Stimulated activated CD4-positive, alpha-beta T cell treated with anti-CD3 and anti-CD28 coated beads, Interleukin-1b, Interleukin-23, amount 100 ng/mL, for 24 hours (primary cell): ENCODE measurements at regions not wholly inside any gene's neighbourhood (a gene's known extent, or its start where the extent isn't known, plus 50 kb on each side); places are given as distances from the start of the nearest gene placed in this dataset.
"Not testable (repeated sequence)": the region's sequence is repeated elsewhere in the genome, so short reads cannot be mapped to it uniquely, and the experiment has no call there.

Experiments used
- DNase-seq, 4 experiments: peaks; one replicate each; pipeline ENCODE4 v3.0.0-alpha.2; 2020; ENCODE audit warnings: low read depth in 4 of 4, low spot score in 1 of 4

GRCh38 chr14:49134940-49135339 lies 451.2 kb downstream of the RPS29 start:
- DNase-seq = no peak

GRCh38 chr14:49121246-49121645 lies 464.9 kb downstream of the RPS29 start:
- DNase-seq = no peak

GRCh38 chr14:49114161-49114893 lies 471.9 kb downstream of the RPS29 start:
- DNase-seq = no peak

- DNase-seq = no peak
These were observed 479.2 kb downstream of the RPS29 start for GRCh38 chr14:49106741-49107667.

GRCh38 chr14:49105956-49106355 lies 480.2 kb downstream of the RPS29 start:
- no peak for DNase-seq

GRCh38 chr14:49105512-49105911 lies 480.7 kb downstream of the RPS29 start:
- DNase-seq = no peak

- DNase-seq = no peak
These were observed 493.8 kb downstream of the RPS29 start for GRCh38 chr14:49092345-49092744.

GRCh38 chr14:49089107-49089506 lies 497.1 kb downstream of the RPS29 start:
- DNase-seq = no peak

- not testable (repeated sequence) for DNase-seq
These were observed 512.9 kb downstream of the RPS29 start for GRCh38 chr14:49073292-49073691.

- no peak for DNase-seq
These were observed 527.7 kb downstream of the RPS29 start for GRCh38 chr14:49058511-49058910.

- no peak for DNase-seq
These were observed 528.2 kb downstream of the RPS29 start for GRCh38 chr14:49057838-49058510.

GRCh38 chr14:49056021-49056420 lies 530.2 kb downstream of the RPS29 start:
- no peak for DNase-seq

GRCh38 chr14:49052521-49052920 lies 533.7 kb downstream of the RPS29 start:
- no peak for DNase-seq

GRCh38 chr14:49051328-49052060 lies 534.7 kb downstream of the RPS29 start:
- no peak for DNase-seq

- DNase-seq = no peak
These were observed 535.4 kb downstream of the RPS29 start for GRCh38 chr14:49050822-49051221.

- DNase-seq = no peak
These were observed 536.5 kb downstream of the RPS29 start for GRCh38 chr14:49049711-49050110.

- DNase-seq = no peak
These were observed 541.2 kb downstream of the RPS29 start for GRCh38 chr14:49044981-49045380.

GRCh38 chr14:49036984-49037516 lies 549.1 kb downstream of the RPS29 start:
- DNase-seq = no peak

GRCh38 chr14:49036266-49036665 lies 549.9 kb downstream of the RPS29 start:
- DNase-seq = no peak

GRCh38 chr14:49033131-49033530 lies 553.0 kb downstream of the RPS29 start:
- DNase-seq = no peak

GRCh38 chr14:49031710-49032109 lies 554.5 kb downstream of the RPS29 start:
- not testable (repeated sequence) for DNase-seq
